GM12892 (cell line): ENCODE measurements at regions not wholly inside any gene's neighbourhood (a gene's known extent, or its start where the extent isn't known, plus 50 kb on each side); places are given as distances from the start of the nearest gene placed in this dataset.

Experiments
- POLR2A ChIP-seq: IDR thresholded peaks from 2 replicates; pipeline ENCODE4 v1.6.1; 2011; ENCODE audit warnings: low read depth, low read length, control low read depth
- POLR2AphosphoS5 ChIP-seq: IDR thresholded peaks from 2 replicates; pipeline ENCODE4 v1.6.1; 2011; ENCODE audit warnings: low read depth, low read length, control low read depth

GRCh38 chr12:31820832-31821231, 92.0 kb upstream of the AMN1 start:
- TF ChIP-seq POLR2A (no peak), POLR2AphosphoS5 (no peak)
